Cardiac muscle cell (in vitro differentiated cells and primary cell): ENCODE measurements at regions not wholly inside any gene's neighbourhood (a gene's known extent, or its start where the extent isn't known, plus 50 kb on each side); places are given as distances from the start of the nearest gene placed in this dataset.

Experiments
- DNase-seq, 2 donors: peaks; one replicate each; pipeline versions ENCODE4 v3.0.0 to v3.0.0-alpha.2; 2010 to 2017; ENCODE audit warnings: low read depth in 1 of 2, low spot score in 1 of 2
- H3K27ac ChIP-seq: fragments of 200-600 bp; sonication (generic); 2 replicates; pipeline ENCODE4 v1.5.1; 2016
- H3K27me3 ChIP-seq: fragments of 200-600 bp; sonication (generic); 2 replicates; pipeline ENCODE4 v1.6.0; 2016; ENCODE audit warnings: control low read depth
- H3K36me3 ChIP-seq: fragments of 200-600 bp; sonication (generic); 2 replicates; pipeline ENCODE4 v1.5.1; 2016; ENCODE audit warnings: control low read depth
- H3K4me1 ChIP-seq: fragments of 200-600 bp; sonication (generic); 2 replicates; pipeline ENCODE4 v1.8.1; 2017; ENCODE audit warnings: low read depth, mild to moderate bottlenecking, mixed run types
- H3K4me3 ChIP-seq: fragments of 200-600 bp; sonication (generic); 2 replicates; pipeline ENCODE4 v1.5.1; 2016; ENCODE audit warnings: mild to moderate bottlenecking
- H3K9me3 ChIP-seq: fragments of 200-600 bp; sonication (generic); 2 replicates; pipeline ENCODE4 v1.5.1; 2017; ENCODE audit warnings: low read depth, mild to moderate bottlenecking, control low read depth
- CTCF ChIP-seq: IDR thresholded peaks from 2 replicates; pipeline ENCODE4 v1.5.1; 2012; ENCODE audit warnings: low read depth, mild to moderate bottlenecking, low read length

GRCh38 chr7:35552691-35553090 lies 142.2 kb downstream of the HERPUD2 start:
- Histone ChIP-seq H3K4me1 (peaks cover 7% of the 10 kb centered on the region), H3K9me3 (no peaks in the 10 kb centered on the region), H3K27ac (no peak overlapping the region), H3K36me3 (no peaks in the 10 kb centered on the region), H3K27me3 (no peaks in the 10 kb centered on the region), H3K4me3 (no peak overlapping the region)
- TF ChIP-seq CTCF = no peak
- no peak for DNase-seq

- Histone ChIP-seq H3K27me3 (no peaks in the 10 kb centered on the region), H3K36me3 (no peaks in the 10 kb centered on the region), H3K4me1 (peaks cover 7% of the 10 kb centered on the region), H3K4me3 (no peak overlapping the region), H3K27ac (no peak overlapping the region), H3K9me3 (no peaks in the 10 kb centered on the region)
- no peak for TF ChIP-seq CTCF
- no peak for DNase-seq
These were observed 143.4 kb downstream of the HERPUD2 start for GRCh38 chr7:35551321-35552081.

GRCh38 chr7:35550831-35551230 lies 144.1 kb downstream of the HERPUD2 start:
- Histone ChIP-seq H3K4me1 (peaks cover 7% of the 10 kb centered on the region), H3K4me3 (no peak overlapping the region), H3K36me3 (no peaks in the 10 kb centered on the region), H3K27me3 (no peaks in the 10 kb centered on the region), H3K27ac (no peak overlapping the region), H3K9me3 (no peaks in the 10 kb centered on the region)
- no peak for TF ChIP-seq CTCF
- no peak for DNase-seq

- H3K36me3 ChIP-seq = no peaks in the 10 kb centered on the region
- H3K9me3 ChIP-seq = no peaks in the 10 kb centered on the region
- peaks cover 7% of the 10 kb centered on the region for H3K4me1 ChIP-seq
- H3K27ac ChIP-seq = no peak overlapping the region
- no peak for TF ChIP-seq CTCF
- DNase-seq = no peak
- no peaks in the 10 kb centered on the region for H3K27me3 ChIP-seq
- H3K4me3 ChIP-seq = no peak overlapping the region
These were observed 145.2 kb downstream of the HERPUD2 start for GRCh38 chr7:35549781-35550180.

GRCh38 chr7:35548291-35548690 lies 146.6 kb downstream of the HERPUD2 start:
- H3K27ac ChIP-seq = no peak overlapping the region
- no peaks in the 10 kb centered on the region for H3K36me3 ChIP-seq
- H3K4me3 ChIP-seq = no peak overlapping the region
- TF ChIP-seq CTCF = no peak
- H3K27me3 ChIP-seq = no peaks in the 10 kb centered on the region
- no peaks in the 10 kb centered on the region for H3K9me3 ChIP-seq
- no peak for DNase-seq
- no peaks in the 10 kb centered on the region for H3K4me1 ChIP-seq
